ENCODE measurements at regions not wholly inside any gene's neighbourhood (a gene's known extent, or its start where the extent isn't known, plus 50 kb on each side); places are given as distances from the start of the nearest gene placed in this dataset.

GRCh38 chr4:128347930-128348660 lies 60.5 kb upstream of the PGRMC2 start:
- TF ChIP-seq CTCF (IDR thresholded peaks at IDR 0.05 in 8 of 11, conservative IDR thresholded peaks at IDR 0.05 in 3 of 11) (no peak), POLR2AphosphoS5 (IDR thresholded peaks at IDR 0.05) (no peak), POLR2A (IDR thresholded peaks at IDR 0.05) (no peak)
- Histone ChIP-seq H3K27ac (no peak overlapping the region), H3K36me3 (no peaks in the 10 kb centered on the region), H3K27me3 (replicated peaks in 1 of 7) (no peaks in the 10 kb centered on the region), H3K4me1 (no peaks in the 10 kb centered on the region), H3K9me3 (no peaks in the 10 kb centered on the region), H3K4me3 (no peak overlapping the region)
- 87 to 96% (median 90%) methylated on average over 4 of the region's 4 CpGs for WGBS, 5 donors
- intact Hi-C loops (cut with DNase I; ENCODE audit: low total_unique reads), result no loop called here
- no peak for DNase-seq

DNA sequence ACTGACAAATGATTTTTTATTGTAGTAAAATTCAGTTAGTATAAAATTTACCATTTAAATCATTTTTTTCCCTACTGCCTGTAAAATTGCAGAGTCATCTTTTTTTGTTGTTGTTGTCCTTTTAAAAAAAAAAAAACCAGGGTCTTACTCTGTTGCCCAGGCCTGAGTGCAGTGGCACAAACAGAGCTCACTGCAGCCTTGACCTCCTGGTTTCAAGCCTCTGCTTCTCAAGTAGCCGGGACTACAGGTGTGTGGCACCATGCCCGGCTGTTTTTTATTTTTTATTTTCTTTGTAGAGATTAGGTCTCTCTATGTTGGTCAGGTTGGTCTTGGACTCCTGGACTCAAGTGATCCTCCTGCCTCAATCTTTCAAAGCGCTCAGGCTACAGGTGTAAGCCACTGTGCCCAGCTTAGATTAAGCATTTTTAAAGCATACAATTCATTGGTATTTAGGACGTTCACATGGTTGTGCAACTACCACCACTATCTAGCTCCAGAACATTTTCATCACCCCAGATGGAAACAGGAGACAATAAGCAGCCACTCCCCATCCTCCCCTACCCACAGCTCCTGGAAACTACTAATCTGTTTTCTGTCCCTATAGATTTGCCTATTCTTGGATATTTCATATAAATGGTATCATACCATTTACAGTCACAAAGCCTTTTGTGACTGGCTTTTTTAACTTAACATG lies 59.7 kb upstream of the PGRMC2 start:
- H3K27me3 ChIP-seq (replicated peaks in 1 of 7), result no peaks in the 10 kb centered on the region
- no peaks in the 10 kb centered on the region for H3K36me3 ChIP-seq
- TF ChIP-seq POLR2AphosphoS5 (IDR thresholded peaks at IDR 0.05) (no peak), POLR2A (IDR thresholded peaks at IDR 0.05) (no peak), CTCF (IDR thresholded peaks at IDR 0.05 in 8 of 11, conservative IDR thresholded peaks at IDR 0.05 in 3 of 11) (no peak)
- intact Hi-C loops (cut with DNase I; ENCODE audit: low total_unique reads), result no loop called here
- no peak overlapping the region for H3K4me3 ChIP-seq
- no peak for DNase-seq
- no peaks in the 10 kb centered on the region for H3K9me3 ChIP-seq
- H3K27ac ChIP-seq, result no peak overlapping the region
- WGBS, 5 donors, result 80 to 91% (median 84%) methylated on average over 4 of the region's 4 CpGs
- H3K4me1 ChIP-seq, result no peaks in the 10 kb centered on the region

- Histone ChIP-seq H3K27me3 (replicated peaks in 1 of 7) (no peaks in the 10 kb centered on the region), H3K4me3 (no peak overlapping the region), H3K9me3 (no peaks in the 10 kb centered on the region), H3K4me1 (no peaks in the 10 kb centered on the region), H3K36me3 (no peaks in the 10 kb centered on the region), H3K27ac (no peak overlapping the region)
- no peak for DNase-seq
- intact Hi-C loops (cut with DNase I; ENCODE audit: low total_unique reads), result no loop called here
- 91 to 98% (median 93%) methylated on average over 3 of the region's 3 CpGs for WGBS, 5 donors
- TF ChIP-seq POLR2A (IDR thresholded peaks at IDR 0.05), result no peak
- TF ChIP-seq POLR2AphosphoS5 (IDR thresholded peaks at IDR 0.05), result no peak
- no peak for TF ChIP-seq CTCF (IDR thresholded peaks at IDR 0.05 in 8 of 11, conservative IDR thresholded peaks at IDR 0.05 in 3 of 11)
These were observed 58.6 kb upstream of the PGRMC2 start for GRCh38 chr4:128346054-128346716.

DNA sequence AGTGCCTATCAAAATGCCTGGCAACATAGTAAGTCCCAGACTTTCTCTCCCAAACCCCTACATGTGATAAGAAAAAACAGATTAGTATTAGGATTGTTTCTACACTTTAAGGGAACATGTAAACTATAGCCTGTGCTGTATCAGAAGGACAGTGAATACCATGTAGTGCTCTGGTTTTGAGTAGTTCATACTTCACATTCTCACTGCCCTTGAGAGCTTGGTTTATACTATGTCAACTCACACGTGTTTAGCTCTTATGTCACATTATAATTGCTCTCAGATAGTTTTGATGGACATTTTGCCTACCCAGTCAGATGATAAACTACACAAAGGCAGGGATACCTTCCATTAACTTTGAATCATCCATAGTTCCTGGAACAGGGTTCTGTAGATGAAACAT lies 58.0 kb upstream of the PGRMC2 start:
- Histone ChIP-seq H3K36me3 (no peaks in the 10 kb centered on the region), H3K27me3 (replicated peaks in 1 of 7) (no peaks in the 10 kb centered on the region), H3K4me3 (no peak overlapping the region), H3K9me3 (no peaks in the 10 kb centered on the region), H3K4me1 (no peaks in the 10 kb centered on the region), H3K27ac (no peak overlapping the region)
- whole genome bisulfite sequencing, 5 donors, result 70 to 82% (median 76%) methylated on average over 1 of the region's 1 CpG
- no peak for DNase-seq
- intact Hi-C loops (cut with DNase I; ENCODE audit: low total_unique reads), result no loop called here
- TF ChIP-seq CTCF (IDR thresholded peaks at IDR 0.05 in 8 of 11, conservative IDR thresholded peaks at IDR 0.05 in 3 of 11), result no peak
- TF ChIP-seq POLR2AphosphoS5 (IDR thresholded peaks at IDR 0.05), result no peak
